NCI-H1417 (cell line): ENCODE measurements at regions not wholly inside any gene's neighbourhood (a gene's known extent, or its start where the extent isn't known, plus 50 kb on each side); places are given as distances from the start of the nearest gene placed in this dataset.

Experiments
- DNase-seq, 3 experiments: peaks; one replicate each; lab custom pipeline; 2025; lab: John Stamatoyannopoulos, UW

DNA sequence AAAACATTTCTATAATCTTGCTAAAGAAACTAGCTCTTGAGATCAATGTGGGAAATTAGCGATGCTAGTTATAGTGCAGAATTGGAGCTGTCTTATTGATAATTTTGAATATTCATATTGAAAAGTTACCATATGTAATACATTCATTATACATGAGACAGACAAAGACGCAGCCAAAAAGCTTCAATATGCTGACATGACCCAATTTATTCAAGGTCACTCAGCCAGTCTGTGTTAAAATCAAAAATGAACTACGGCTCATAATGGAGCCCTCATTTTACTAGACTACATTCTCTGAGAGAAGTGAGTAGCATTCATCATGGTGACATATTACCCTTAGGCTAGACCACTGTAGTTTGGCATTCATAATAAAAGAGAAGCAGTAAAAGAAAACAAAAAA is 107.3 kb upstream of the GABRG2 start:
- peak in 1 of 3 experiments; percentile 1 for DNase-seq

DNA sequence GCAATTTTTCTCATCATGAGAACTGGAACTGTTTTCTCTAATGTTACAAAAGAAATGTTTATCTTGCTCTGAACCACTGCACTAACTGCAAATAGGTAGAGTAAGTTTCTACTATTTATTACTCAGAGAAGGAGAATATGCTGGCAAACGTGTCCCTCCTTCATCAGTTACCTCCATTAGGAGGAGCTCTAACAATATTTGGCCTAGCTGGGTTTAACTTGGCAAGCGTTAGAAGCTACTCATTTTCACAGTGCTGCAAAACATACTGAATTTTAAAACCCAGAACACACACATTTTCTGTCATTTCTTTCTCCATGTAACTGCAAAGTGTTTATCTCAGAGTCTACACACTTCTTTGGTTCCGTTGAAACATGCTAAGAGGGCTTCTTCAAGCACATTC is 101.0 kb upstream of the GABRG2 start:
- peak in 2 of 3 experiments; percentile 18 to 49 for DNase-seq

GRCh38 chr5:161975350-161975749 is 92.2 kb upstream of the GABRG2 start:
- DNase-seq: no peak

- DNase-seq: no peak
Observed at GRCh38 chr5:161988077-161988476, 79.5 kb upstream of the GABRG2 start.
